Fibroblast of lung (primary cell): ENCODE measurements at regions not wholly inside any gene's neighbourhood (a gene's known extent, or its start where the extent isn't known, plus 50 kb on each side); places are given as distances from the start of the nearest gene placed in this dataset.
"Not testable (repeated sequence)": the region's sequence is repeated elsewhere in the genome, so short reads cannot be mapped to it uniquely, and the experiment has no call there.

Experiments used
- DNase-seq, 2 donors: peaks; one replicate each; pipeline versions ENCODE4 v3.0.0 to v3.0.0-alpha.2; 2010; ENCODE audit warnings: low read depth in 2 of 2
- H2AFZ ChIP-seq: 2 replicates; pipeline ENCODE4 v1.5.1; 2012; ENCODE audit warnings: low read length, control low read depth, inconsistent platforms
- H3K27ac ChIP-seq: 2 replicates; pipeline ENCODE4 v1.5.1; 2011; ENCODE audit warnings: low read length, control low read depth; ENCODE audit not compliant: insufficient read depth
- H3K27me3 ChIP-seq: 2 replicates; pipeline ENCODE4 v1.5.1; 2011; ENCODE audit warnings: mild to moderate bottlenecking, low read length; ENCODE audit not compliant: control insufficient read depth, insufficient read depth
- H3K36me3 ChIP-seq: 2 replicates; pipeline ENCODE4 v1.5.1; 2011; ENCODE audit warnings: low read length; ENCODE audit not compliant: control insufficient read depth, insufficient read depth
- H3K4me1 ChIP-seq: 2 replicates; pipeline ENCODE4 v1.5.1; 2011; ENCODE audit warnings: low read length; ENCODE audit not compliant: control insufficient read depth, insufficient read depth; ENCODE audit errors: extremely low read depth
- H3K4me2 ChIP-seq: 2 replicates; pipeline ENCODE4 v1.5.1; 2011; ENCODE audit warnings: low read length, control low read depth; ENCODE audit not compliant: insufficient read depth; ENCODE audit errors: extremely low read depth
- H3K4me3 ChIP-seq, 4 experiments: fragments of 200-600 bp in 1 of 4; sonication (generic) in 1 of 4; replicated peaks in 1 of 4; 2 replicates each; pipeline ENCODE4 v1.5.1; 2011 to 2016; ENCODE audit warnings: low read length in 4 of 4, low read depth in 3 of 4, mild to moderate bottlenecking in 3 of 4, control low read depth in 2 of 4, inconsistent platforms in 1 of 4, mixed read lengths in 1 of 4; ENCODE audit not compliant: insufficient read depth in 1 of 4; ENCODE audit errors: control extremely low read depth in 1 of 4
- H3K79me2 ChIP-seq: 2 replicates; pipeline ENCODE4 v1.5.1; 2012; ENCODE audit warnings: mild to moderate bottlenecking, low read length, inconsistent platforms; ENCODE audit not compliant: control insufficient read depth, insufficient read depth
- H3K9ac ChIP-seq: 2 replicates; pipeline ENCODE4 v1.5.1; 2011; ENCODE audit warnings: mild to moderate bottlenecking, low read length, control low read depth; ENCODE audit not compliant: insufficient read depth
- H3K9me3 ChIP-seq: 2 replicates; pipeline ENCODE4 v1.5.1; 2012; ENCODE audit warnings: low read depth, low read length; ENCODE audit not compliant: control insufficient read depth, insufficient read depth
- H4K20me1 ChIP-seq: 2 replicates; pipeline ENCODE4 v1.5.1; 2011; ENCODE audit warnings: low read length; ENCODE audit not compliant: control insufficient read depth, insufficient read depth; ENCODE audit errors: extremely low read depth
- EZH2 ChIP-seq: IDR thresholded peaks from 2 replicates; pipeline ENCODE4 v1.5.1; 2012; ENCODE audit warnings: low read length, control low read depth, mild to moderate bottlenecking; ENCODE audit errors: missing control alignments
- TF ChIP-seq, protein P1 (sequence below), 2 donors: IDR thresholded peaks in 1 of 2; conservative IDR thresholded peaks in 1 of 2; 1 replicate in 1 of 2; 2 replicates in 1 of 2; pipeline ENCODE4 v1.5.1; 2011 to 2012; ENCODE audit warnings: low read length in 2 of 2, control low read depth in 1 of 2, inconsistent platforms in 1 of 2, low read depth in 1 of 2, mild to moderate bottlenecking in 1 of 2

DNA sequence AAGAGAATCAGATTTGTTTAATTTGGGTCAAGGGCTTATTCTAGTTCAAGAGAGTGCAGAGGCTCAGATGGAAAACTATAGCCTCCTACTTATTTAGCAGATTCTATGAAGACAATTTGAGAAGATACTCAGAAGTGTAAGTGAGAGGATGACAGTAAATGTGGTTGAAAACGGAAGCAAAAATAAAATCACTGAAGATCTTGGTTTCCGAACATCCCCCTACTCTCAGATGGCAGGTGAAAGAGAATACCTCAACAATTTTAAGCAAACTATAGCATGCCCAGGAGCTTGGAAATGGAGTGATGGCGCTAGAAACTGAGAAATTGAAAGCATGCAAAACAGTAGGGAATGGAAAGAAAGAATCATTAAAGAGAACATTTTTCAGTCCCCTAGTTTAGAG lies 705.5 kb upstream of the CDH8 start:
- no peaks in the 10 kb centered on the region for H3K9me3 ChIP-seq
- no peaks in the 10 kb centered on the region for H3K27me3 ChIP-seq
- H3K4me2 ChIP-seq, result no peak overlapping the region
- no peaks in the 10 kb centered on the region for H3K4me1 ChIP-seq
- H3K79me2 ChIP-seq, result no peaks in the 10 kb centered on the region
- no peak overlapping the region for H2AFZ ChIP-seq
- TF ChIP-seq, protein P1, sequence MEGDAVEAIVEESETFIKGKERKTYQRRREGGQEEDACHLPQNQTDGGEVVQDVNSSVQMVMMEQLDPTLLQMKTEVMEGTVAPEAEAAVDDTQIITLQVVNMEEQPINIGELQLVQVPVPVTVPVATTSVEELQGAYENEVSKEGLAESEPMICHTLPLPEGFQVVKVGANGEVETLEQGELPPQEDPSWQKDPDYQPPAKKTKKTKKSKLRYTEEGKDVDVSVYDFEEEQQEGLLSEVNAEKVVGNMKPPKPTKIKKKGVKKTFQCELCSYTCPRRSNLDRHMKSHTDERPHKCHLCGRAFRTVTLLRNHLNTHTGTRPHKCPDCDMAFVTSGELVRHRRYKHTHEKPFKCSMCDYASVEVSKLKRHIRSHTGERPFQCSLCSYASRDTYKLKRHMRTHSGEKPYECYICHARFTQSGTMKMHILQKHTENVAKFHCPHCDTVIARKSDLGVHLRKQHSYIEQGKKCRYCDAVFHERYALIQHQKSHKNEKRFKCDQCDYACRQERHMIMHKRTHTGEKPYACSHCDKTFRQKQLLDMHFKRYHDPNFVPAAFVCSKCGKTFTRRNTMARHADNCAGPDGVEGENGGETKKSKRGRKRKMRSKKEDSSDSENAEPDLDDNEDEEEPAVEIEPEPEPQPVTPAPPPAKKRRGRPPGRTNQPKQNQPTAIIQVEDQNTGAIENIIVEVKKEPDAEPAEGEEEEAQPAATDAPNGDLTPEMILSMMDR (conservative IDR thresholded peaks at IDR 0.05 in 1 of 2, IDR thresholded peaks at IDR 0.05 in 1 of 2; ENCODE audit: low read depth in 1 of 2, low read length in 2 of 2), result no peak
- no peak for TF ChIP-seq EZH2
- no peak overlapping the region for H3K27ac ChIP-seq
- no peaks in the 10 kb centered on the region for H3K36me3 ChIP-seq
- H3K4me3 ChIP-seq, result no peak overlapping the region
- DNase-seq, result no peak
- no peaks in the 10 kb centered on the region for H4K20me1 ChIP-seq
- no peak overlapping the region for H3K9ac ChIP-seq

DNA sequence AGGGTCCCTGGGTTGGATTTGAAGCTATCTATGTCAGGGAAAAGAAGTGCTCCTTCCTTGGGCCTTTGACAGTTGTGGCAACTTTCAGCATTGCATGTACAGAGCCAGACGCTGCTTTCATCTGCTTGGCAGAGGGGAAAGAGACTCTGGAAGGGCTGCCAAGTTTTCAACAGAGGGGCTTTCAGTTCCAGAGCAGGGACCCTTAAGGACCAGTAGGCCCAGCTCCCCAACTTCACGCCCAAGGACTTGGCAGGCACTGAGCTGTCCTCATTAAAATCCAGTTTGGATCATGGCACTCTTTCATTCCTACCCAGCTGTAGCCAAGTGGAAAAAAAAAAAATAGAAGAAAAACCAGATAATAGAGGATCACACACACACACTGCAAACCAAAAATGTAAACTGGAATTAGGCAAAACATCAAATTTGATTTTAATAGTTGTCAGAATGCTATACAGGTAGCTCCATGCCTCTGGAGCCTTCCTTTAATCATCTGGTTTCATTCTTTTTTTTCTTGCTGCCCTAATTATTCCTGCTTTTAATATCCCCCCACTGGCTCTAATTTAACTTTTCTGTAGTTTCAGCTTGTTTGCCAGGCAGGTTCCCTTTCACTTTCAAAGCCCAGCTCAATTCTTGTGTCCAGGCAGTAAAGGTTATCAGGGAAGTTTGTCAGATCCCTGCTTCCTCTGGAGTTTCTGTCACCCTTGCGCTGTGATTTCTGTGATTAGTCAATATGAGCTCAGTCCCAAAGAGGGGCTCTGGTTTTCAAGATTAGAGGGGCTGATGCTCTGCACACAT lies 702.6 kb upstream of the CDH8 start:
- no peaks in the 10 kb centered on the region for H3K36me3 ChIP-seq

DNA sequence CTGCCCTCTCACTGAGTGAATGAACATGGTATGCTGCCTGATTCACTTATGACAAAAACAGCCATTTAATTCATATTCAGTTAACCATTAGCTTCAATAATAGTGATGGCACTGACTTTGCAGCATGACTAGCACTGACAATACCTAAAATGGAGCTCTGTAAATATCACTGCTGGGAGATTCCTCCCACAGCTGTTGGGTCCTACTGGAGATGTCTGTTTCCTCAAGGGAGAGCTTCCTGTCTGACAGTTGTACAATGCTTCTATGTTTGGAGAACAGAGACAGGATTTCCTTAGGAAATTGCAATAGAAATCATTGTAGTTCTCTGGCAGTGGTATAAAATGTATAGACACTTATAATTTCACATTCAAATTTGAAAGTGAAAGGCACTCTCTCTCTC lies 695.9 kb upstream of the CDH8 start:
- no peaks in the 10 kb centered on the region for H3K36me3 ChIP-seq
- H4K20me1 ChIP-seq, result no peaks in the 10 kb centered on the region
- no peaks in the 10 kb centered on the region for H3K27me3 ChIP-seq
- TF ChIP-seq, protein P1 (conservative IDR thresholded peaks at IDR 0.05 in 1 of 2, IDR thresholded peaks at IDR 0.05 in 1 of 2; ENCODE audit: low read depth in 1 of 2, low read length in 2 of 2), result no peak
- TF ChIP-seq EZH2, result no peak
- no peak overlapping the region for H3K4me2 ChIP-seq
- H3K4me3 ChIP-seq, result no peak overlapping the region
- DNase-seq, result no peak
- H3K4me1 ChIP-seq, result no peaks in the 10 kb centered on the region
- H3K27ac ChIP-seq, result no peak overlapping the region
- H3K9me3 ChIP-seq, result no peaks in the 10 kb centered on the region
- H3K9ac ChIP-seq, result no peak overlapping the region
- H2AFZ ChIP-seq, result no peak overlapping the region
- no peaks in the 10 kb centered on the region for H3K79me2 ChIP-seq

More for the DNA sequence above, 702.6 kb upstream of the CDH8 start:
- TF ChIP-seq, protein P1 (conservative IDR thresholded peaks at IDR 0.05 in 1 of 2, IDR thresholded peaks at IDR 0.05 in 1 of 2; ENCODE audit: low read depth in 1 of 2, low read length in 2 of 2), result no peak
- TF ChIP-seq EZH2, result no peak
- H3K9ac ChIP-seq, result no peak overlapping the region
- no peak overlapping the region for H2AFZ ChIP-seq
- no peak overlapping the region for H3K4me2 ChIP-seq
- H3K27ac ChIP-seq, result no peak overlapping the region
- no peaks in the 10 kb centered on the region for H4K20me1 ChIP-seq
- H3K27me3 ChIP-seq, result no peaks in the 10 kb centered on the region
- H3K79me2 ChIP-seq, result no peaks in the 10 kb centered on the region
- DNase-seq, result no peak
- no peaks in the 10 kb centered on the region for H3K4me1 ChIP-seq
- no peaks in the 10 kb centered on the region for H3K9me3 ChIP-seq
- no peak overlapping the region for H3K4me3 ChIP-seq

DNA sequence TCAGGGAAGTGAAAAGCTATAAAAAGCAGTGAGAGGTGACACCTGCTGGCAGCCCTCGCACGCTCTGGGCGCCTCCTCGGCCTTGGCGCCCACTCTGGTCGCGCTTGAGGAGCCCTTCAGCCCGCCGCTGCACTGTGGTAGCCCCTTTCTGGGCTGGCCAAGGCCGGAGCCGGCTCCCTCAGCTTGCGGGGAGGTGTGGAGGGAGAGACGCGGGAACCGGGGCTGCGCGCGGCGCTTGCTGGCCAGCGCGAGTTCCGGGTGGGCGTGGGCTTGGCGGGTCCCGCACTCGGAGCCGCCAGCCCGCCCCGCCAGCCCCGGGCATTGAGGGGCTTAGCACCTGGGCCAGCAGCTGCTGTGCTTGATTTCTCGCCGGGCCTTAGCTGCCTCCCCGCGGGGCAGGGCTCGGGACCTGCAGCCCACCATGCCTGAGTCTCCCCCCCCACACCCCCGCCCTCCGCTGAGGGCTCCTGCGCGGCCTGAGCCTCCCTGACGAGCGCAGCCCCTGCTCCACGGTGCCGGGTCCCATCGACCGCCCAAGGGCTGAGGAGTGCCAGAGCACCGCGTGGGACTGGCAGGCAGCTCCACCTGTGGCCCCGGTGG lies 688.5 kb upstream of the CDH8 start:
- H3K4me3 ChIP-seq, H2AFZ ChIP-seq, H3K9me3 ChIP-seq, H3K9ac ChIP-seq, H3K27ac ChIP-seq, H3K4me1 ChIP-seq, H3K4me2 ChIP-seq, H3K79me2 ChIP-seq, H3K27me3 ChIP-seq, H4K20me1 ChIP-seq, DNase-seq, H3K36me3 ChIP-seq: not testable (repeated sequence)
